PC-9 (cell line): ENCODE measurements at regions not wholly inside any gene's neighbourhood (a gene's known extent, or its start where the extent isn't known, plus 50 kb on each side); places are given as distances from the start of the nearest gene placed in this dataset.
A peak's percentile ranks its signal among the peaks of the same experiment; 100 is the strongest.

ENCODE experiments used
- BruUV-seq: library from RNA; stranded (reverse); fragments of 400-500 nt; replicated peaks from 2 replicates; lab custom pipeline; 2021; lab: Mats Ljungman, UMichigan
- CTCF ChIA-PET: fragments of 300-600 bp; sonication (Branson Sonifier 250); formaldehyde crosslinking; loops from one replicate; lab custom pipeline; 2022; ENCODE audit warnings: antibody characterized with exemption; lab: Charles Lee
- POLR2A ChIA-PET: fragments of 300-600 bp; sonication (Branson Sonifier 250); formaldehyde crosslinking; loops from one replicate; lab custom pipeline; 2022; ENCODE audit warnings: antibody characterized with exemption; ENCODE audit not compliant: unreplicated experiment; lab: Charles Lee
- DNase-seq, 2 experiments: peaks; one replicate each; pipeline versions ENCODE4 v3.0.0 to v3.0.0-alpha.2; 2015 to 2022; ENCODE audit warnings: mixed read lengths in 1 of 2
- H2AFZ ChIP-seq: fragments of 200-600 bp; sonication (generic); 2 replicates; pipeline ENCODE4 v1.8.1; 2017; ENCODE audit warnings: antibody characterized with exemption
- H3F3A ChIP-seq: fragments of 200-600 bp; sonication (generic); 2 replicates; pipeline ENCODE4 v1.8.1; 2017; ENCODE audit warnings: antibody characterized with exemption, mild to moderate bottlenecking, low read depth; ENCODE audit not compliant: insufficient read depth
- H3K27ac ChIP-seq: fragments of 200-600 bp; sonication (generic); 2 replicates; pipeline ENCODE4 v1.6.1; 2016; ENCODE audit warnings: mixed run types
- H3K27me3 ChIP-seq: fragments of 200-600 bp; sonication (generic); 2 replicates; pipeline ENCODE4 v1.6.1; 2016; ENCODE audit warnings: low read depth, mixed run types; ENCODE audit not compliant: insufficient read depth
- H3K36me3 ChIP-seq: fragments of 200-600 bp; sonication (generic); 2 replicates; pipeline ENCODE4 v1.6.1; 2016; ENCODE audit warnings: low read depth, mixed run types
- H3K4me1 ChIP-seq: fragments of 200-600 bp; sonication (generic); replicated peaks from 2 replicates; pipeline ENCODE4 v1.6.1; 2016; ENCODE audit warnings: mixed run types; ENCODE audit not compliant: insufficient read depth
- H3K4me2 ChIP-seq: fragments of 200-600 bp; sonication (generic); 2 replicates; pipeline ENCODE4 v1.6.1; 2017; ENCODE audit warnings: mixed run types
- H3K4me3 ChIP-seq: fragments of 200-600 bp; sonication (generic); 2 replicates; pipeline ENCODE4 v1.6.1; 2016; ENCODE audit warnings: mixed run types
- H3K79me2 ChIP-seq: fragments of 200-600 bp; sonication (generic); 2 replicates; pipeline ENCODE4 v1.6.1; 2017; ENCODE audit warnings: low read depth, mixed run types
- H3K9me2 ChIP-seq: fragments of 200-600 bp; sonication (generic); 2 replicates; pipeline ENCODE4 v1.8.1; 2017; ENCODE audit warnings: mild to moderate bottlenecking; ENCODE audit not compliant: insufficient read depth
- H3K9me3 ChIP-seq: fragments of 200-600 bp; sonication (generic); 2 replicates; pipeline ENCODE4 v1.8.1; 2016; ENCODE audit warnings: low read depth; ENCODE audit not compliant: insufficient read depth
- H4K20me1 ChIP-seq: fragments of 200-600 bp; sonication (generic); 2 replicates; pipeline ENCODE4 v1.8.1; 2017; ENCODE audit not compliant: insufficient read depth
- EZH2 ChIP-seq: fragments of 200-600 bp; sonication (generic); IDR thresholded peaks from 2 replicates; pipeline ENCODE4 v1.8.0; 2017; ENCODE audit warnings: antibody characterized with exemption, low read depth
- intact Hi-C: fragments of 100-400 bp; cut with micrococcal nuclease; formaldehyde crosslinking; loops from one replicate; pipeline ENCODE4 v1.10.0; 2022; ENCODE audit not compliant: unreplicated experiment
- TF ChIP-seq, protein P1 (sequence below): fragments of 200-600 bp; sonication (generic); conservative IDR thresholded peaks from 2 replicates; pipeline ENCODE4 v1.6.1; 2017; ENCODE audit warnings: mixed run types, antibody characterized with exemption, mild to moderate bottlenecking, moderate library complexity

DNA sequence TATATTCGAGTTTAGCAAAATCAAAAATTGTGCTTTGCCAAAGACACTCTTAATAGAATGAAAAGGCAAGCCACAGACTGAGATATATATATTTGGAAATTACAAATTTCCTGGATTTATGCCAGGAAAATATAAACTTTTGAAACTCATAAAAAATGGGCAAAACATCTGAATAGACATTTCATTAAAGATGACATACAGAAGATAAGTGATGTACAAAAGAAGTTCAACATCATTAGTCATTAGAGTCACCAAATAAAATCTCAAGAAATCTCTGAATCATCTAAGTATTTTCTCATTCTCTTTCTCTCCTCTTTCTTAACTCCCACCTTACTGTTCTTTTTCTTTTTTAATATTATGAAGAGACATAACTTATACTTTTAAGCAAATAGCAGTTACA is 921.1 kb downstream of the DSC3 start:
- H3K4me1 ChIP-seq, result no peaks in the 10 kb centered on the region
- no TSS peak for BruUV-seq
- H3F3A ChIP-seq, result no peaks in the 10 kb centered on the region
- no peaks in the 10 kb centered on the region for H3K9me2 ChIP-seq
- no peak overlapping the region for H3K27ac ChIP-seq
- no peaks in the 10 kb centered on the region for H3K79me2 ChIP-seq
- no peaks in the 10 kb centered on the region for H3K27me3 ChIP-seq
- no peaks in the 10 kb centered on the region for H3K9me3 ChIP-seq
- no peak for DNase-seq
- H2AFZ ChIP-seq, result no peak overlapping the region
- no peak overlapping the region for H3K4me3 ChIP-seq
- TF ChIP-seq EZH2, result no peak
- TF ChIP-seq, protein P1, sequence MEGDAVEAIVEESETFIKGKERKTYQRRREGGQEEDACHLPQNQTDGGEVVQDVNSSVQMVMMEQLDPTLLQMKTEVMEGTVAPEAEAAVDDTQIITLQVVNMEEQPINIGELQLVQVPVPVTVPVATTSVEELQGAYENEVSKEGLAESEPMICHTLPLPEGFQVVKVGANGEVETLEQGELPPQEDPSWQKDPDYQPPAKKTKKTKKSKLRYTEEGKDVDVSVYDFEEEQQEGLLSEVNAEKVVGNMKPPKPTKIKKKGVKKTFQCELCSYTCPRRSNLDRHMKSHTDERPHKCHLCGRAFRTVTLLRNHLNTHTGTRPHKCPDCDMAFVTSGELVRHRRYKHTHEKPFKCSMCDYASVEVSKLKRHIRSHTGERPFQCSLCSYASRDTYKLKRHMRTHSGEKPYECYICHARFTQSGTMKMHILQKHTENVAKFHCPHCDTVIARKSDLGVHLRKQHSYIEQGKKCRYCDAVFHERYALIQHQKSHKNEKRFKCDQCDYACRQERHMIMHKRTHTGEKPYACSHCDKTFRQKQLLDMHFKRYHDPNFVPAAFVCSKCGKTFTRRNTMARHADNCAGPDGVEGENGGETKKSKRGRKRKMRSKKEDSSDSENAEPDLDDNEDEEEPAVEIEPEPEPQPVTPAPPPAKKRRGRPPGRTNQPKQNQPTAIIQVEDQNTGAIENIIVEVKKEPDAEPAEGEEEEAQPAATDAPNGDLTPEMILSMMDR, result no peak
- POLR2A ChIA-PET, result no interaction called here
- no peaks in the 10 kb centered on the region for H4K20me1 ChIP-seq
- no peaks in the 10 kb centered on the region for H3K36me3 ChIP-seq
- CTCF ChIA-PET, result no interaction called here
- intact Hi-C loops, result no loop called here
- H3K4me2 ChIP-seq, result no peak overlapping the region

DNA sequence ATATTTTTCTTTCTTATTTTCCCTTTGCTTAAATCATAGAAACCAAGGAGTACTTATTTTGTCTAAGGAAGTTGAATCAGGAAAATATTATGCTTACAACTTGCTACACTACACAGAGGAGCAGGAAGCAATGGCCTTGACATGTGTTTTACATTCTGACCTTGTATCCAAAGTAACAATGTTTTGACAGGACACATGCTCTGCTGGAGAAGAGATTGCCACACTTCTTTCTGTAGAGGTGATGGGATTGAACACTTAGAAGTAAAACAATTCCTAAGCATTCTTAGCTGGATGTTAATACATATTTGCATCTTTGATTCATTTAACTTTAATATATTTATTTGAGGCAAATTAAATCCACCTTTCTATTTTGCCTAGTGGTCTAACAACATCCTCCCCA is 929.1 kb downstream of the DSC3 start:
- POLR2A ChIA-PET, result no interaction called here
- Histone ChIP-seq H3K79me2 (no peaks in the 10 kb centered on the region), H3K4me3 (no peak overlapping the region), H3K9me2 (no peaks in the 10 kb centered on the region), H4K20me1 (no peaks in the 10 kb centered on the region), H3F3A (no peaks in the 10 kb centered on the region), H3K9me3 (no peaks in the 10 kb centered on the region), H3K36me3 (no peaks in the 10 kb centered on the region), H3K27ac (no peak overlapping the region), H3K4me2 (no peak overlapping the region), H3K4me1 (no peaks in the 10 kb centered on the region), H2AFZ (no peak overlapping the region), H3K27me3 (no peaks in the 10 kb centered on the region)
- TF ChIP-seq, protein P1, result no peak
- TF ChIP-seq EZH2, result no peak
- intact Hi-C loops, result no loop called here
- DNase-seq, result no peak
- CTCF ChIA-PET, result interaction anchor here (0.5 kb wide), 1 partner anchor 10 kb away, joined by 3 read pairs; no protein-coding TSS in a partner anchor
- BruUV-seq, result no TSS peak

DNA sequence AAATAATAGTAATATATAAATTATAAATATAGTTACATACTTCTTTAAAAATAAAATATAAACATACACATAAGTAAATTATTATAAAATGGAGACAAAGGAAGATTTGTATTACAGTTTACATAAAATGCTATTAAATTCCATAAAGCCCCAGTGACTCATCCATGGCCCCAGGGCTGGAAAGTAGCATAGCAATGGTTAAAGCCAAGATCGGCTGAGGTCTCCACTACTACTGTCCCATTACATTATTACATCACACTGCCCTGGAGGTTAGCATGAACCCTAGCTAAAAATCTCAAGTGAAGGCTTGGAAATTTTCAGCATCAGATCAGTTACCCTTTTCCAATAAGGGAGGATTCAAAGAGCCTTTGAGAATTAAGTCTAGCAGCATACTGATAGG is 936.2 kb downstream of the DSC3 start:
- DNase-seq, result peak in 1 of 2 experiments; percentile 31
- no peak overlapping the region for H3K27ac ChIP-seq
- H4K20me1 ChIP-seq, result no peaks in the 10 kb centered on the region
- no peaks in the 10 kb centered on the region for H3K4me1 ChIP-seq
- H3F3A ChIP-seq, result no peaks in the 10 kb centered on the region
- no peaks in the 10 kb centered on the region for H3K9me3 ChIP-seq
- no peaks in the 10 kb centered on the region for H3K79me2 ChIP-seq
- H3K36me3 ChIP-seq, result no peaks in the 10 kb centered on the region
- no peaks in the 10 kb centered on the region for H3K9me2 ChIP-seq
- TF ChIP-seq, protein P1, result no peak
- TF ChIP-seq EZH2, result no peak
- BruUV-seq, result no TSS peak
- CTCF ChIA-PET, result no interaction called here
- H3K4me2 ChIP-seq, result no peak overlapping the region
- no peak overlapping the region for H3K4me3 ChIP-seq
- no peaks in the 10 kb centered on the region for H3K27me3 ChIP-seq
- intact Hi-C loops, result no loop called here
- POLR2A ChIA-PET, result no interaction called here
- no peak overlapping the region for H2AFZ ChIP-seq
